Ureter (tissue), 1 donor: ENCODE measurements at regions not wholly inside any gene's neighbourhood (a gene's known extent, or its start where the extent isn't known, plus 50 kb on each side); places are given as distances from the start of the nearest gene placed in this dataset.
"Not testable (repeated sequence)": the region's sequence is repeated elsewhere in the genome, so short reads cannot be mapped to it uniquely, and the experiment has no call there.

Experiments
- DNase-seq: peaks from one replicate; pipeline ENCODE4 v3.0.0-alpha.2; 2020; ENCODE audit warnings: low spot score
- donor health status: DM: yes; HTN: yes; CAD: no.

GRCh38 chr2:121047383-121047782 lies 237.6 kb downstream of the TFCP2L1 start:
- no peak for DNase-seq

DNA sequence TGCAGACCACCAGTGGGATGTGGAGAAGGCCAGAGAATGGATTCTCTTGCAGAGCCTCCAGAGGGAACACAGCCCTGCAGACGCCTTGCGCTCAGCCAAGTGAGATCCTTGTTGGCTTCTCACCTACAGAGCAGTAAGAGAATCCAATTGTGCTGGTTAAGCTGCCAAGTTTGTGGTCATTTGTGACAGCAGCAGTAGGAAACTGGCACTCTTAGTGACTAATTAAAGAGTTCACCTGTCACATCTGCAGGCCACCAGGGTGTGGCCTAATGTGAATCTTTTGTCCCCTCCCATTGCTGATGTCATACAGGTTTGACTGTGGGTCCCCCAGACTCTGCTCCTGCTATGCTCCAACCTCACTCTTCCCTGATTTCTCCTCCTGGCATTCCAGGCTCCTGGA lies 235.9 kb downstream of the TFCP2L1 start:
- DNase-seq, result no peak

DNA sequence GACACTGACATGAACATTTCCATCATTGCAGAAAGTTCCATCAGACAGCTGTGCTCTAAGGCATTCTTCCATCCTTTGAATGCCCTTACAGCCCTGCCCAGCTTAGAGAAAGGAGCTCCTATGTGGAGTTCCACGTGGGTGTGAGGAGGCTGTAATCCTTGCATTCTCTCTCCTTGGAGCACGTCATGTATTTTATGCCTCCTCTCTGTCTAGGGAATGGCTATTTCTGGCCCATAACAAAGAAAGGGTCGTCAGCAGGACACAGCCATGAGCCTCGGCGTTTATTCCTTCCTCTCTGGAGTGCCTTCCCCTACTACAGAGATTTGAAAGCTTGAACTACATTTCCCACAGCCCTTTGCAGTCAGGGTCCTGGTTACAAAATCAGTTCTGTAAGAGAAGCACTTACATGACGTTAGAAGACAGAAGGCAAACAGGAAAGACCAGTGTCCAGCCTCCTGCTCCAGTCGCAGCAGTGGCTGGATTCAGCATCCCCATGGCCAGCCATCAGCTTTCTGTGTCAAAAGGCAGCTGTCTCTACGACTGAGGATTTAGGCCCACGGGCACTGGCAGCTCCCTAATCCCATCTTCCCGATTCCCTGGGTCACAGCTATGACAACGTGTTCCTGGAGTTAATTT lies 234.9 kb downstream of the TFCP2L1 start:
- no peak for DNase-seq

DNA sequence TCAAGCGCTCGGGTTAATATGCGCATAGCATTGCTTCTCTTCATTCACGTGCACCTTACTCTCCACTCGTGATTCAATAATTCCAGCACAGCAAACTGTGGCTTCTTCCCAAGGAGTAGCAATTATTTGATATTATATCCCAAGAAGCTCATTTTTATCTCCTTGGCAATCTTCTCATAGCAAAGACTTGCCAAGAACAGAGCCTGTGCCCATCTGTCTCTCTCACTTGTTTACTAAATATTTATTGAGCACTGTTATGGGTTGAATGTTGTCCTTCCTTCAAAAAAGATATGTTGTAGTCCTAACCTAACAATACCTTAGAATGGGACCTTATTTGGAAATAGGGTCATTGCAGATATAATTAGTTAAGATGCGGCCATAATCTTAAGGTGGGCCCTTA lies 233.7 kb downstream of the TFCP2L1 start:
- no peak for DNase-seq

GRCh38 chr2:121052023-121052422 lies 233.0 kb downstream of the TFCP2L1 start:
- DNase-seq, result no peak

DNA sequence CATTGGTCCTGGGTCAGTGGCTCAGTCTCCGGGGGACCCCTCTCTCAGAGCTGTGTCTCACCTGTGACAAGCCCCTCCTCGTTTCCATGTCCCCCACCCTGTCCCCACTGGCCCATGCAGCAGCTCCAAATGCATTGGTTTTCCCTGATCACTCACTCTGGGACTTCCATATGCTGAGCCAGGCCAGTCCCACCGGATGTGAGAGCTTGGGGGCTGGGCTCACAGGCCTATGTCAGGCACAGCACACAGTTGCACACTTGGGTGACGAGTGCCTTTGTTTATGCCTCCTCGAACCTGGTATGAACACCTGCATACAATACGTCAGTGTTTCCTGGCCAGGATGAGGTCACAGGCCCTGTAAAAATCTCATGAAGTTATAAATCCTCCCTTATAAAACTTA lies 232.5 kb downstream of the TFCP2L1 start:
- DNase-seq, result no peak

DNA sequence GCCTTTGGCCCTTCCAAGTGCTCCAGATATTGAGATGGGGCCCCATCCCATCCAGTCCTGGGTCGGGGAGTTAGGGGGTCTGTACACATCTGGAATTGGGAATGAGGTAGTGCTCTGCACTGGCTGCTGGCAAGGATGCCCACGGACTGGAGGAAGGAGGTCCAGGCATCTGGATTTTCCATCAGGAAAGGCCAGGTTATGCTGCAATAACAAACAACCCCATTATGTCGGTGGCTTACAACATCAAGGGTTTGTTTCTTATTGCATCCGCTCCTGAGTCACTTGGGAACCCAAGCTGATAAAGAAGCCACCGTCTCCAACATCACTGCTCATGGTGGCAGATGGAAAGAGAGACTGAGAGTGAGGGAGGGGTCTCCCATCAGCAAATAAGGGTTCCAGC lies 229.9 kb downstream of the TFCP2L1 start:
- no peak for DNase-seq

DNA sequence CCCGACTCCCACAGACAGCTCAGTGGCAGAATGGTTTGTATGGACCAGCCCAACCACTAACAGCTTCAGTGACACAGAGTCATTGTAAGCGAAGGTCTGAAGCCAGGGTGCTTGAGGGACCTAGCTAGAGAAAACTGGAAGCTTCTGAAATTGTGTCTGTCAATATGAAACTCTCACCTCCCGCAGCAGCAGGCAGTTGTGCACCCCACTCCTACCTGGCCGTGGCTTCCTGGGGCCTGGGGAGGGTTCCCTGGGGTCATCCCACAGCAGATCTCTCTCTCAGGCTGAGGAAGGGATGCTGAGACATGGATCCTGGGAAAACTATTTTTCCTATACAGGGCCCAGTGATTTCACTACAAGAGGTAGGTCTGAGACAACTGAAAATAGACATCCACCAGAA lies 229.5 kb downstream of the TFCP2L1 start:
- no peak for DNase-seq

DNA sequence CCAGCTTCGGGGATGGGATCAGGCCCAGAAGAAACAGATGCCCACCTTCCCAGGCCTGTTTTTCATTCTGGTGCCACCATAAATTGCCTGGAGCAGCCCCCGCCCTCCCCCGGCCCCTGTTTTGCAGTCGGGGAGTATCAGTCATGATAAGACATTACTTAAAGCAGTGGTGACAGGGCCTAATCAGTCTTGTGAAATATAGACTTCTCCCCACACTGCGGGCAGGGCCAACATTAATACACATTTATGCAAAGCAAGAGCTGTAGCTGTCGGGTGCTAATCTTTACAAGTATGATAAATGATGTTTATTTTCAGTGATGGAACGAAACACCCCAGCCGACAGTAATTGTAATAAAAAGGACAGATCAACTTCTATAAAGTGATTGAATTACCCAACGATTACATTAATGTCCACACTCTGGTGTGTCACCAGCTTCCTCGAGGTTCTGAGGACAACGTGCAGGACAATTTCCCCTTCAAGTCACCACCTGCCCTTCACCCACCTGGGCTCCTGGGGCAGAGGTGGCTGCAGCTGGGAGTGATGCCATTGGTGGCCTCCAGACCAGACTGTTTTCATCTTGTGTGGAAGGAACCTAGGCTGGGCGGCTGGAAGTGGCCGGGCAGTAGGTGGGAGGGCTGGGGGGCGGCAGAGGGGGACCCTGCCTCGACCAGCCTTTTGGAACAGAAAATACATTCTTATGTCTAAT lies 226.0 kb downstream of the TFCP2L1 start:
- DNase-seq, result no peak

GRCh38 chr2:121059651-121060649 lies 225.1 kb downstream of the TFCP2L1 start:
- DNase-seq, result no peak

DNA sequence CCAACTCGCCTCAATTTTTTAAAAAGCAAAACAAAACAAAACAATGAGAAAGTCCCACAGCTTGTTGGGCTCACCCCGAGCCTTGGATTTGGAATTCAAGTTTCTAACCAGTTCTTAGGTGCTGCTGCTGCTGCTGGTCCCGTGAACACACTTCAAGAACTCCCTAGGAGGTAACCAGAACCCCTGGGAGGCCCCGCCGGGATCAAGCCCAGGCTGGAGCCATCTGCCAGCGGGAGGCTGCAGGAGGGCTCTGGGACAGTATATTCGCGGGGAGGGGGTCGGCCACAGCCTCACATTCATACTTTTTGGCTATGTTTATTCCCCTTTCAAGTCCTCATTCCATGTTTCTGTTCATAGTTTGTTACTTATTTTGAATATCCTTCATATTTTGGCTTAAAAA lies 223.4 kb downstream of the TFCP2L1 start:
- no peak for DNase-seq

GRCh38 chr2:121063471-121063870 lies 221.5 kb downstream of the TFCP2L1 start:
- no peak for DNase-seq

- DNase-seq, result no peak
Measured at GRCh38 chr2:121064186-121064585, 220.8 kb downstream of the TFCP2L1 start.

- DNase-seq, result no peak
Measured at GRCh38 chr2:121065239-121065638, 219.8 kb downstream of the TFCP2L1 start.

- DNase-seq, result no peak
Measured at GRCh38 chr2:121066526-121066925, 218.5 kb downstream of the TFCP2L1 start.

- DNase-seq, result no peak
Measured at GRCh38 chr2:121068851-121069250, 216.2 kb downstream of the TFCP2L1 start.

DNA sequence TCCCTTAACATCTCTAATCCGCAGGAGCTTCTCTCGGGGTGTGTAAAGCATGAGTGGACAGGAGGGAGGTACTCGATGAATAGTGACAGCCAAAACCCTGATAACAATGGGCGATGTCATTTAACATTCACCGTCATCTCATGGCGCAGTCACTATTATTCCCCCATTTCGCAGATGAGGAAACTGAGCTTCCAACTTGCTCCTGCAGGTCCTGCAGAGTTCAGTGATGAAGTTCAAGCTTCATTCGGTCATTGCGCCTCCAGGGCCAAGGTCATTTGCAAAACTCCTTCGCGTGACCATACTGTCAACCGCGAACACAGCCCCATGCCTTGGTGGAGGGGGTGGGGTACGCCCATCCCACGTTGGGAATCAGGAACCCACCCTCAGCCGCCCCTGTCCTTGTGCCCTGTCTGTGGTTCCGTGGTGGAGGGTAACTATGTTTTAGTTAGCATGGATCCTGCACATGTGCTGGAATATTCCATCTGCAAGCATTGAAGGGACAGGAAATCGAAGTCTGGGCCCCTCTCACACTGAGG lies 215.5 kb downstream of the TFCP2L1 start:
- no peak for DNase-seq

DNA sequence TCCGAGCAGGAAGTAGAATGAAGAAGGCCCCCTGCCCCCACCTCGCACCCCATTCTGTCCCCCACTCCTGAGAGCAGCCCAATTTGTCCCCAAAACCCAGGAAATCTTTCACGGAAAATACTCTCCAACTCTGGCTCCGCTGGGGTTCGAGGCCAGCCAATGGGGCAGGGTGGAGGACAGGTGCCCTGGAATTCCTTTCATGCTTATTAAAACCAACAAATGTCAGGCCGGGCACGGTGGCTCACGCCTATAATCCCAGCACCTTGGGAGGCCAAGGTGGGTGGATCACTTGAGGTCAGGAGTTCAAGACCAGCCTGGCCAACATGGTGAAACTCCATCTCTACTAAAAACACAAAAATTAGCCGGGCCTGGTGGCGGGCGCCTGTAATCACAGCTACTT lies 214.9 kb downstream of the TFCP2L1 start:
- not testable (repeated sequence) for DNase-seq

DNA sequence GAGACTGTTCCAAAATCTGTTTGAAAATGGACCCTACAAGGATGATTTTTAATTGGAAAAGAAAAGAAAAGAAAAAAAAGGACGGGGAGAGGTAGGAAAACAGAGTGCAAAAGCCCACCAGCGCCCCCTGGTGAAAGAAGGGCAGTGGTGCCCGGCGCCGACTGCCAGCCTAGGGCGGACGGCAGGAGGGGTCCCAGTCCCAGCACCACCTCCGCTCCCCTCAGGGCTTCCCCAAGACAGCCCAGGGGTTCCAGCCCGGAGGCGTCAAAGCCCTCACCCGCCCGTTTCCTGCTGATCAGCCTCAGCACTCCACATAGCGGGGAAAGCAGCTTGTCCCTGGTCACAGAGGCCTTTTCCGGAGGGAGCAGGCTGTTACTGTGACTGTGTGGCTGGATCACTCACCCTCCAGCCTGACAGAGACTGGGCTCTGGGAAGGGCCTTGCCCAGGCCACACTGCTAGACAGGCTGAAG lies 213.9 kb downstream of the TFCP2L1 start:
- peak; percentile 75 for DNase-seq

DNA sequence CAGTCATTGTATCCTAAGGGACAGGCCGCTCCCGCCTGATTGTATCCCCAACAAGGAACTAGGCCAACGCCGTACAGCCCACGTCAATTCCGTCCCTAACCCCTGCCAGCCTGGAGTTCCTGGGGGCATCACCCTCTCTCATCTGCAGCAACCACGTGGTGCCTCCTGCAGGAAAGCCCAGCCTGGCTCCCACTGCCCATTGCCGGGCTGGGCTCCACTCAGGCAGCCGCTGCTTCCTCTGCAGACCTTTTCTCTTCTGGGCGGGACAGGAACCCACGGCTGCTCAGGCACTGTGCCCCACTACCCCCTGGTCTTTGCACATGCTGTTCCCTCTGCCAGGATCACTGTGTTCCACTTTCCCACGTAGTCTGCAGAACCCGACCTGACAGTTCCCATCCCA lies 212.2 kb downstream of the TFCP2L1 start:
- DNase-seq, result no peak

DNA sequence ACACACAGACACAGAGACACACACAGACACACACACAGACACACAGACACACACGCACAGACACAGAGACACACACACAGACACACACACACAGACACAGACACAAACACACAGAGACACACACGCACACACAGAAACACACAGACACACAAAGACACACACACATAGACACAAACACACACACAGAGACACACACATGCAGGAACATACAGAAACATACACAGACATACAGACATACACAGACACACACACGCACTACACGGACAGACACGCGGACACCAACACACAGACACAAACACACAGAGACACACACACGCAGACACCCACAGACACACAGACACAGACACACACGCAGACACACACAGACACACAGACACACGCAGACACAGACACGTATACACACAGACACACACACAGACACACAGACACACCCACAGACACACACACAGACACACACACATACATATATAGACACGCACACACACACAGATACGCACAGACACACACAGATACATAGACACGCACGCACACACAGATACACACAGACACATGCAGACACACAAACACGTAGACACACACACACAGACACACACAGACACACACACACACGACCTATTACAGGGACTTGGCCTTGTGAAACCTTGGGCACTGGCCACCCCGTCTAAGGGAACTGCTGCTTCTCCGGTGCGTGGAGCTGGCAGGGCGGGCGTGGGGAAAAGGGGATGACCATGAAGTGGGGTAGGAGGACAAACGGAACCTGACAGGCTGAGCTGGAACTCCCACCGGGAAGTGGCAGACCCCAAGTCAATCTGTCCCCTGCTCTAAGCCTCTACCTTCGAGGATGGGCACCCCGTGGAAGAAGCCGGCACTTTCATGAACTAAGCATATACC lies 211.4 kb downstream of the TFCP2L1 start:
- DNase-seq, result no peak
